ENCODE measurements at regions not wholly inside any gene's neighbourhood (a gene's known extent, or its start where the extent isn't known, plus 50 kb on each side); places are given as distances from the start of the nearest gene placed in this dataset.

DNA sequence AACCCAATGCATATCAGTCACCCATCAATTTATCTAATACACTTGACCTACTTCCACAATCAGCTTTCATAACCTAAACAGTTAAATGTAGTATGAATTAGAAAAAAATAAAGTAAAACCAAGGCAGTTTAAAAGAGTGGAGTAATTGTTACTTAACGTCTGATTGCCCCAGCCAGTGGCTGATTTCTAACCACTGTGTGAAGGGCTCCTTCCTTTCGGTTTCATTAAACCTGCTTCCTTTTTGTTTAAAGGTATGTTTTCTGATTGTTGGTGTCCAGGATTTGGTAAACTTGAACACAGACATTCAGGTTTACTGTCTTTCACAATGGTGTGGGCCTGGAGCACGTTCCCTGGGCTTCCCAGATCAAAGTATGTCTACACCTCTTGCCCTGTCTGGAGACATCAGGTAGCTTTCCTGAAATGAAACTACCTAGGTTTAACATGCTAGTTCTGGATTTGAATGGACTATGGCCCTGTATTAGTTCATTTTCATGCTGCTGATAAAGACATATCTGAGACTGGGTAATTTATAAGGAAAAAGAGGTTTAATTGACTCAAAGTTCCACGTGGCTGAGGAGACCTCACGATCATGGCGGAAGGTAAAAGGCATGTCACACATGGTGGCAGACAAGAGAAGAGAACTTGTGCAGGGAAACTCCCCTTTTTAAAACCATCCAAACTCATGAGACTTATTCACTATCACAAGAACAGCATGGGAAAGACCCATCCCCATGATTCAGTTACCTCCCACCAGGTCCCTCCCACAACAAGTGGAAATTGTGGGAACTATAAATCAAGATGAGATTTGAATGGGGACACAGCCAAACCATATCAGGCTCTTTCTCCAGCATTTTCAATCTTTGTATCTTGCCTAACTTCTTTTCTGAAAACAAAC is 605.2 kb upstream of the ID2 start:
- no peak for DNase-seq

DNA sequence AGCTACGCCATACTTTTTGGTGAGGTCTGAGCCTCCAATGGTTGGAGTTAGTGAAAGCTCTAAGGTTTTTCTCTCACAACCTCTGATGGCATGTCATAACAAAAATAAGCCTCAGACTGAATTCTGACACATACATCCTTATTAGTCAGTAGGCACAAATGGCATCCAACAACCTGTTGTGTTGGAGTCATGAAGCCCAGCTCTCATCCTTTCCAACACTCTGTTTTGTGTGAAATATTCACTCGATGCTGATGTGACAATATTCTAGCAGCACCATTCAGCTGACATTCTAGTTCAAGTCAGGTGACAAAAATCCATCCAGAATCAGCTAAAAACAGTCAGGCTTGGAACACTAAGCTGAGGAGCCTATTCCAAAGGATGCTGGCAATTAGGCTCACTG is 603.2 kb upstream of the ID2 start:
- DNase-seq = no peak

DNA sequence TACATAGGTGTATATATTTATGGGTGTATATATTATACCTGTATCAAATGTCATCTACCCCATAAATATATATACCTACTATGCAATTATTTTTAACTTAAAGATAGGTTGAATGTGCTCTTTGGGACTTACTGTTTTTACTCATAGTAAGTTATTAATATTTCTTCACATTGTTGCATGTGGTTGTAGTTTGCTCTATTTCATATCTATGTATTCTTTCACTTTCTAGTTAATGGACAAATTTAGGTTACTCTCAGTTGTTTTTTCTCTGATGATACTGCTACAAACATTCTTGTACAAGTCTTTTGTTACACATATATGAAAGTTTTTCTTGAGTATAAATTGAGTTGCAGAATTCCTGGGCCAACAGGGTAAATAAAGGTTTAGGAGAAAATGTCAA is 601.8 kb upstream of the ID2 start:
- DNase-seq = no peak

DNA sequence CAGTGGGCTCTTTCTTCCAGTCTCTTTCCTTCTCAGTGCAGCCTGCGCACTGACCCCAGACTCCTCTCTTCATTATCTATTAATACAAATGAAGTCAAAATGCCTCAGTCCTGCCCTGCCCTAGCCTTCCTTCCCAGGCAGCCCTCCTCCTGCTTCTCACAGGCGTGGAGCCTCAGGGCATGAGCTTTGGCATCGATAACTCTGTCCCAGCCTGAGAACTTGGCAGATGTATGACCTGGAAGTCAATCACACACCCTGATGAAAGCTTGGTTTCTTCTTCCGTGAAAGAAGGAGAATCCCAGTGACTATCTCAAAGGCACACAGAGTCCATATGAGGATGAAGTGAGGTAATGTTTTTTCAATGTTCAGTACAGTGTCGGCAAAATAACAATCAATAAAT is 600.7 kb upstream of the ID2 start:
- DNase-seq = peak; percentile 60

DNA sequence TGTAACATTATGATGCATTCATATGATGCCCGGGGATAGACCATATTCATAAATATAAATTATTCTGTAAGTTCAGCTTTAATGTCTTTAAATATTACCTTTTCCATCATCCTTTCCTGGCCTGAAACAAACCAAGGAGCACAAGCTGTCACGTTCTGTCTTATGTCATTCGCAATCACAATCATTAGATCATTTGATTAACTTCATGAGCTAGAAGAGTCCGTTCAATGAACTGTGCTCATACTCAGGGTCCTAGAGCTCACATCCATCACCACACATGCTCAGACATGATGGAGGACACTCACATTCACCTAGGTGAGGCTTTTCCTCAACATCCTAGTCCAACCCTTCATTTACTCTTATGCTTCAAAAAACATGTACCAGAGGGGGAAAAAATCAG is 599.0 kb upstream of the ID2 start:
- DNase-seq = peak; percentile 36

DNA sequence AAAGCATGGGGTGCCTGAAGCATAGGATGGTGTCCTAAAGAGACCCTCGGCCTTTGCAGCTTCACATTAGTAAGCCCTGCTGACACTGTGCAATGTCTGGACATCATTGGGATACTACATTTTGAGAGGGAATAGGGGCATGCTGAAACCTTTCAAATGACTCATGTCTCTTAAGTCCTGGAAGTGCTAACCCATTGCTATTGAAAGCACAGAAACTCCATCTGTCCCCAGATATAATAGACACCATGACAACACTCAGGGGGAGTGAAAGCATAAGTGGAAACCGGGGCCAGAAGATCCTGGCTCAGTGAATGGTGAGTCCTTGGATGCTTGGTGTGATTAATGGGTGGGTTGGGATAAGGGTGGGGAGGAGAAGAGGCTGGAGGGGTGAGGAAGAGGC is 595.5 kb upstream of the ID2 start:
- DNase-seq = no peak

DNA sequence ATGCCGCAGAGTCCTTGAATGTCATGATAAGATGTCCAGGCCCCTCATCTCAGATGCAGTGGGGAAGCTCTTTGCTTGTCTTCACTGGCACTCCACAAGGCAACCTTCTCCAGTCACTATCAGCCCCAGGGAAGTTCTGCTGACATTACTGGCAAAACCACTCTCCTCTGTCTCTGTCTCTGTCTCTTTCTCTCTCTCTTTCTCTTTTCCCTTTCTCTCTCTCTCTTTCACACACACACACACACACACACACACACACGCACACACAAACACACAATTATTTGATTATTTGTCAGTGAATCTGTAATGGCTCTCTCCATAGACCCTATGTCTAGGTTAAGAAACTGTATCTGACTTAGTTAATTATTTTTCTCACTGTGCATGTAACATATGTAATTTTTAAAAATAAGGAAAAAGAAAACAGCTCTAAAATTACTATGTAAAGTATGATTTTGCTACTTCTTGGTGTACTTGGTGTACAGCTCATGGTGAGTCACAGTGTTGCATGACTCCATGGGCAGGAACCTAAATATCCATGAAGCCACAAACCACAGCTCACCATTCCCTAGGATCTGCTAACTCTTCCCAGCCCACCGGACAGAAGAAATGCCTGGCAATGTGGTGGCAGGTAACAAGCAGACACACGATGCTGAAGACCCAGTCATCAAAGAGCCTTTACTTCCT is 594.9 kb upstream of the ID2 start:
- no peak for DNase-seq

DNA sequence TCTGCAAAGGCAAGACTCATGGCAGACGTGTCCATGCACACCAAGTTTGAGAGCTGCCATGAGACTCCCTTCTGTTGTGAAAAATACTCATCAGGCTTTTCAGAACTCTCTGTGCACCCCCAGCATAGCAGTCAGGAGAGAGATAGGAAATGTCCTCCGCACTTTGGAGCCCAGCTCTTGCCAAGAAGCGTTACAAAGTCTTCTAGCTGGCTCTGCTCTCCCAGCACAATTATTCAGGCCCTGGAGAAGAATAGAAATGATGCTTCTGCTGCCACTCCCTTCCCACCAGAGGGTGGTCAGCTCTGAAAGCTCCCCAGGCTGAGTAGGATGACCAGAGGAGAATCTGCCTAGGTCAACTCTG is 594.4 kb upstream of the ID2 start:
- no peak for DNase-seq

DNA sequence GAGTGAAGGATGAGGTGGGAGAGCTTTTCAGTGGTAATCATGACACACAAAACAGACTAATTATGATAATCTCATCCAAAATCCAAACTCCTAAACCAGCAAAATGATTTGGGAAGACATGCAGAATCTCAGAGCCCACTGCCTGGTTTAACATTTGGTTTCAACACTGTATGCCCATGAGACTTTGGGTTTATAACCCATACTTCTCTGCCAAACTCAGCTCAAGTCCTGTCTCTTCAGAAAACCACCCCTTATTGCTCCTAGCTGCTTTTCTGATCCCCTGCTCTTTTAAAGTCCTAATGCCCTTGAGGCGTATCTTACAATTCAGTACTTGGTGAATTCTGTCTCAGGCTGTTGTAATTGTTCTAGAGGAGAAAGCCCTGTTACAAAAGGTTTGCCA is 593.0 kb upstream of the ID2 start:
- no peak for DNase-seq

DNA sequence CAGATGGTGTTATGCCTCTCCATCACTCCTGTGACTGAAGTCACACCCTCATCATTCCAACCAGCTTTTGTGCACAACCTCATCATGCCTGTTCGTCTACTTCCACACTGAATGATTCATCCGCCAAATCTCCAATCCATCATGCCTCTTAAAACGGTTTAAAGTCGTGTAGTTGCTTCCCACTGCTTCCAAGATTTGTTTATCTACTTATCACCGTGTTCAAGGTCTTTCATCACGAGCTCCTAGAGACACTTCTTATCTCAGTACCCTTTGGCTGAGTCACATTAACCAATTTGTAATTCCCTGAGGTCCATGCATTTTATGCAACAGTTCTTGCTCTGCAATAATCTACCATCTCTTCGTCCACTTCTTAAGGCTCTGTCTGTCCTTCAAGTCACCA is 592.3 kb upstream of the ID2 start:
- DNase-seq = no peak

DNA sequence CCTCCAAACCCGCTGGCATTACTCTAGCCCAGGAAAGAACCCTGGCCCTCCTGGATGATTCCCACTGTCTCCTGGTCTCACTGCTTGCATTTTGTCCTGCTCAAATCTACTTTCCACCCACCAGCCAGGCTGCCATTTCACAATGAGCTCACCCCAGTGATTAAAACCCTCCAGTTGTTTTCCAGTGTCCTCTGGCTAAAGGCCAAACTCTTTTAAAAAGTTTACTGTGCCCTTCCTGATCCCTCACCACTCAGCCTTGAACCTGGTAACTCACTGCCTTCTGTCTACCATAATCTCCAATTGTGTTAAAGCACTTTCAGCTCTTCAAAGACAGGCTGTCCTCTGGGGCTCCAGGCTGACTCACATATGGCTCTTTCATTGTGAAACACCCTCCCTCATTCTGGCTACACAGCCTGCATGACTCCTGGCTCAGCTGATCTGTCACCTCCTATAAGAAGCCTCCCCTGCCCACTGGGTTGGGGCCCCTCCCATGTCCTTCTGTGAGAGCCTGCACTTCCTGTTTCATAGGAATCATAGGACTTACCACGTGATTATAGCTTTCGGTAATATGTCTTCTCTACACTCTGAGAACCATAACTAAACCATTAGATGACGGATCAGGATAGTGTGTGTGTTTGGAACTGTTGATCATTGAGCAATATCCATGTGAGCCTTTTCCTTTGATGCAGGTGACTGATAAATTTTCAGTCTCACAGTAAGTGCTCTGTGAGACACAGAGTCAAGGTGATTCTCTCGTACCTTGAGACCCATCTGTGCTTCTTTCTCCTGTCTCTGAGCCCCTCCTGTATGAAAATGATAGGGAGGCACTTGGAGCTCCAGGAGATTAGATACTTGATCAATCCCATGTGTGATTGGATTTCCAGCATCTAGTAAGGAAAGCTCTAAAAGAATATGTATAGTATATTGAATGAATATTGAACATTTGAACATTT is 590.8 kb upstream of the ID2 start:
- peak; percentile 17 for DNase-seq

DNA sequence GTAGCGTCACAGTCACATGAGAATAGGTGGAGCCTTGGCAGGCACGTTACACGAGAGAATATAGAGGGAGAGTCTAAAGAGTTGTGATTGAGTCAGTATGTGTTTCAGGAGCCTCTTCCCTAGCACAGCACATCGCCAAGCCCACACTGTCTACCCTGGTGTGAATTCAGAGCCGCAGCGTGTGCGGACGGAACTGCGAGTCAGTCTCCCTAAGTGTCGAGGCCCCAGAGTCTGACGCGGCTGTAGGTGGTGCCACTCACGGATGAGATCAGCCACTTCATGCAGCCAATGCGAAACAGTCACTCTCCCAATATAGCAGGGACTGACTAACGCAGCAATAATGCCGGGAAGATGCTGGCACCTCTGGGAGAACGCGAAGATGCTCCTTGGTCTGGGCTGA is 587.3 kb upstream of the ID2 start:
- DNase-seq = no peak

DNA sequence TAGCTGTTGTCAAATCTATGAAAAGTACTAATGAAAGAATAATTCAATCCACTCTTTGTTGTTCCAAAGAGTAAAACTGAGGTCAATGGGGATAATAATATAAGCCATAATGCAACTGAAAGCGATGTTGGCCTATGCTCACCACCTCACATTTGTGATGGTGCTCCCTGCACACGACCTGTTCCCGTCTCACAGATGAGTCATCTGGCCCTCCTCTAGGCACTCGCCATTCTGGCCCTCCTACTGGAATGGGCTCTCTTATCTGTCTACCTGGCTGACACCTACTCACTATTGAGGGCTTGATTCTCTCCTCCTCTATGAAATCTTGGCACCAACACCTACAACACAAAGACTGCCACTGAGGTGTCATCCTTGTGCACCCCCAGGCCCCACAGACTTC is 585.9 kb upstream of the ID2 start:
- DNase-seq = no peak

DNA sequence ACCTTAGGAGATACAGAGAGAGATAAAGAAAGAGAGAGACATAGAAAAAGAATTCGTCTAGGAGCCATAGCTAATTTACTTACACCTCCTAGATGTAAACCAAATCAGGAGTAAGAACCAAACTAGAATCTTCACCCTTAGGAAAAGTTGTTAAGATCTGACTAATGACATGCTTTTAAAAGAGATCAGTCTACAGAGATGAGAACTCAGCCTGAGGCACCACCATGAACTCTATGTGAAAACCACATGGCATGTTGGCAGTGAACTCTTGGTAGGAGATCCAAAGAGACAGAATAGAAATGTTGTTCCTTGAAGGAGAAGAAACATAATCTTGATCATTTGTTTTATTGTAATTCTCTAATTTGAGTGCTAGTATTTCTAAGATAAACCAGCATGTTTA is 585.4 kb upstream of the ID2 start:
- DNase-seq = no peak

DNA sequence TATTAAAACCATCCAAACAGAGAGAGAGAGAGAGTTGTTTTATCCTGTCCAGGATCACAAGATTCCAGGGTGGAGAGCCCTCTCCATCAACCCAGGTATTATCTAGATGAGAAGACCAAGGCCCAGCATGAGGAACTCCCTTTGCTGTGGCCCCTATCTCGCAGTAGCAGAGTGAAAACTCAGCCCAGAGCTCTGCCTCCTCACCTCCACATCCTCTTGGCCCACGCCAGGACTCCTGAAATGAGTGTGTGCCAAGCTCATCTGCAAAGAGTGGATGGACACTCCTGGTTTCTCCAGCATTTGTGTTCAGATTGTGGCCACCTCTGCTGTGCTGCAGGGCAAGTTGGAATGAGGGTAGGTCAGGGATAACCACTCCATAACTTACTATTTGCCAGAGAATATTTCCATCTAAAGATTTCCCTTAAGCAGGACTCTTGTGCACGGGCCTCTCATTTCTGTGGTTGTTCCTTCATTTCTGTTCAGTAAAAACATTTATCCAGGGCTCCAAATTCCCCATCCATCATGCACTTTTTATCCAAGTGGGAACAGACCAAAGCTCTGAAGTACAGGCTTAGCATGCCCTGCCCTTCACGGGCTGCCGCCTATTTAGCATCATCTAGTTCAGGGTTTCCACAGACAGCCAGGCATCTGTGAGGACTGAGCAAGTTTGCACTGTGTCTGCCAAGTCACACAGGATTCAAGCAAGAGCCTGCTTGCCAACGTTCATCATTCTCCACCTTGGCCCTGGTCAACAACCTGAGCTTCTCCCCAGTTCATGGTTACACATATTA is 583.2 kb upstream of the ID2 start:
- DNase-seq = no peak

DNA sequence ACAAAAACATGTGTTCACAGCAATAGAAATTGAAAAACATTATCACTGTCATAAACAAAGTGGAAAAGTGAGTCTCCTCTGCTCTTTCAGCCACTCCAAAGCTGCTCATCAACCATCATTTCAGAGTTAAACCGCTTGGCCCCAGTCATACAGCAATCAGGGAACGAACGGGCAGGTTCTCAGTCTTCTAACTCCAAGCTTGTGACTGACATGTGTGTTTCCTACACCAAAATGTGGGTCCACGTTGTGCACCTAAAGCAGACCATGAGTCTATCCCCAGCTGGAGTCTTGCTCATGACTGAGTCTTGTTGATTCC is 582.6 kb upstream of the ID2 start:
- no peak for DNase-seq

DNA sequence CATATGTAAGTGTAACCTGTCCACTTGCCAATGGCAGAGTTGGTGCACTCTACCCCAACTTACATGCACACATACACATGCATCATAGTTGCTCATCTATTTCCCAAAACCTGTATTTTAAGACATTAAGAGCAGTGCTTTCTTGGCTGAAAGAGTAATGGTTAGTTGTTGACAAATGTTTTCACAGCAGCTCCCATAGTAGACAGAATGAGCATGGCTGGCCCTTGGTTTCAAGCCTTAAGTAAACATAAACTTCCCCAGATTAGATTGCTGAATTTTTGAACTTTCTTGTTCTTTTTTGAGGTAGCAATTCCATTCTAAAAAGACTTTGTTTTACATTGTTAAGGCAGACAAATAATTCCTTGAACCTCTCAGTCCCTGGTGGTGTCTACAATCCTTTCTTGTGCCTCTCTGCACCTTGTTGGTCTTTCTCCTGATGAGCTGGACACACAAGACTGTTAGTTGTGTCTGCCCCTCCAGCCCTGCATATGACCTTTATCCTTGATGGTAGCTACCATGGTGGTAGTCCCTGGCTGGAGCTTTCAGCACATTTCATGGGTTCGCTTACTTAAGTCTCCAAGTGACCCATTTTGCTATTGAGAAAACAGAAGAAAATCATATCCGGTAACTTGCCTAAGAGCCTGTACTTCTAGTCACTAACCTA is 580.1 kb upstream of the ID2 start:
- DNase-seq = no peak

DNA sequence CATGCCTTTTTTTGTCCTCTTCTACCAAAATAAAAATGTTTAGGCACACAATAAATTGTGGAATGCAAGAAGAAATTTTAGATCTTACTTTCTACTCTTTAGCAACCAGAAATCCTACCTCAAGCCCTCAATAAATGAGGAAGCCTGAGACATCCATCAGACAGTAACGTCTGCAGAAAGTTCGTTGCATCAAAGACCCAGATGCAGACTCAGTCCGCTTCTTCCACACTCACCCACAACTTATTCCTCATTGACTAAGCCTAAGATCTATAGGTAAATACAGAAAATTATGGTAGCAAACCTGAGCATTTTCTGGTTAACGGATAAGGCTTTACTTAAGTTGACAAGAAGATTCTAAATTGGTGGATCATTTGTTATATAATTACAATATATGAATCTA is 579.4 kb upstream of the ID2 start:
- DNase-seq = no peak

DNA sequence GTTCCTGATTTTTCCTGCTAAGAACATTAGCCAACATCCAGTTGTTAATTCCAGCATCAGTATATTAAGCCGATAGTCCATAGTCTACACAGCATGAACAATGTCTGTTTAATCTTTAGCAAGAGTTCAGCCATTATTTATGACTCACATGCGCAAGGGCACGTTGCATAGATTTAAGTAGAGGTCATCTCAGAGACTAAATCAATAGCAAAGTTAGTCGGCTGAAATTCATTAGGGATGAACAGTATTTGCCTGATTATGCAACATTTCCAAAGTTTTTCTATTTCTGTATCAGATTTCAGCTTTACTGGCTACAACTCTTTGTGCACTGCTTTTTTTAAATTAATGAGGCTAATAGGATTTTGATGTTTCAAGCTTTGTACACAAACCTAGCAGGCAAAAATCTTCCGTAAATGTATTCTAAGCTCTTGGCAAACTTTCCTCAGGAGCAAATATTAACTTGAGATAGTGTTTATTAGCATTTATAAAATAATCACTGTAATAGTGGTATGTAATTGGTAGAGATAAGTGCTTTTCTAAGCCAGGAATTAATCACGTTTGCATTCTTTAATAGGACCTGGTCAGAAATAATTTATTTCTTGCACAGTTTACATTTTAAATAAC is 578.7 kb upstream of the ID2 start:
- no peak for DNase-seq

DNA sequence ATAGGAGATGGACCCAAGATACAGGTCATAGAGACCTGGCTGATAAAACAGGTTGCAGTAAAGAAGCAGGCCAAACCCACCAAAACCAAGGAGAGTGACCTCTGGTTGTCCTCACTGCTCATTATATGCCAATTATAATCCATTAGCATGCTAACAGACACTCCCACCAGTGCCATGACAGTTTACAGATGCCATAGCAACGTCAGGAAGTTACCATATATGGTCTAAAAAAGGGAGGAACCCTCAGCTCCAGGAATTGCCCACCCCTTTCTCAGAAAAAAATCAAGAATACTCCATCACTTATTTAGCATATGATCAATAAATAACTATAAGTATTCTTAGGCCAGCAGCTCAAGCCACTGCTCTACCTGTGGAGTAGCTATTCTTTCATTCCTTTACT is 574.7 kb upstream of the ID2 start:
- no peak for DNase-seq

DNA sequence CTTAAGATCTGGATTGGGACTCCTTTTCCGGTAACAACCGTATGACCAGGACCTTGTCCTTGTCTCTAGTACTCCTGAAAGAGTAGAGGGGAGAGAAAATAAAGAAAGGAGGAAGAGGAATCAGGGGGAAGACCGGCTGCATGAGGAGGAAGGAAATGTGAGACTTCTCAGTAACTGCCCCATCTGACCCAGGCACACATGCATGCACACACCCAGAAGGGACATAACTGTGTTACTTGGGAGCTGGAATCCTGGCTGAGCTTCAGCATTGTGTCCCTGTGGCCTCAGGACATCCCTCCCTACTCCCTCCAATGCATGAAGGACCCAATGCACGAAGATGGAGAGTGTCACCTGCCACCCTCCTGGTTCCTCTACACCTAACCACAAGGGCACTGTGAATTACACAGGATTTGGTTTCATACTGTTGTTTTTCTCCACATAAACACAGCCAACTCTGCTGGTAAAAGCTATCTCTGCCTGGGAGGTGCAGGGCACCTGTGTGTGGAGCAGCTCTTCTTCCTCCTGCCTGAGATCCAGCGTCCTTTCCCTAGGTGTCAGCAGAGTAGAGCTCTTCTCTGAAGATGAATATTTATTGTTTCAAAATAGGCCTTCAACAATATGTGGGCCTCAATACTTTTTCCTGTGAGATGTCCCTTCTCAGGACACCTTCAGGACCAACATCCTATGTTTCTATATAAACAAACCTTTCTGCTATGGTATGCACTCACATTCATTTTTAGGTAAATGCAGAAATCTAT is 574.1 kb upstream of the ID2 start:
- no peak for DNase-seq
